Caco-2 (cell line): ENCODE measurements at regions not wholly inside any gene's neighbourhood (a gene's known extent, or its start where the extent isn't known, plus 50 kb on each side); places are given as distances from the start of the nearest gene placed in this dataset.

Experiments used
- BruUV-seq: library from RNA; stranded (reverse); fragments of 400-500 nt; replicated peaks from 2 replicates; lab custom pipeline; 2021; lab: Mats Ljungman, UMichigan
- CTCF ChIA-PET: fragments of 300-600 bp; sonication (Branson Sonifier 250); formaldehyde crosslinking; loops from one replicate; lab custom pipeline; 2022; ENCODE audit warnings: antibody characterized with exemption; lab: Charles Lee
- POLR2A ChIA-PET: fragments of 300-600 bp; sonication (Branson Sonifier 250); formaldehyde crosslinking; loops from one replicate; lab custom pipeline; 2022; ENCODE audit warnings: antibody characterized with exemption; lab: Charles Lee
- DNase-seq, 2 experiments: peaks; one replicate each; pipeline versions ENCODE4 v3.0.0 to v3.0.0-alpha.2; 2020 to 2022
- H3K27me3 ChIP-seq: replicated peaks from 2 replicates; pipeline ENCODE4 v1.6.0; 2011; ENCODE audit warnings: low read length; ENCODE audit not compliant: control insufficient read depth, insufficient read depth
- H3K36me3 ChIP-seq: 2 replicates; pipeline ENCODE4 v1.5.1; 2011; ENCODE audit warnings: low read length; ENCODE audit not compliant: control insufficient read depth, insufficient read depth
- H3K4me1 ChIP-seq: fragments of 250-450 bp; sonication (Bioruptor Pico); 2 replicates; pipeline ENCODE4 v1.5.1; 2020; ENCODE audit warnings: mild to moderate bottlenecking
- H3K4me3 ChIP-seq: 2 replicates; pipeline ENCODE4 v1.5.1; 2011; ENCODE audit warnings: low read depth, mild to moderate bottlenecking, control low read depth, low read length
- H3K9me3 ChIP-seq: fragments of 250-450 bp; sonication (Bioruptor Pico); 2 replicates; pipeline ENCODE4 v1.5.1; 2020; ENCODE audit warnings: mild to moderate bottlenecking, moderate library complexity
- H3K27ac Mint-ChIP-seq: one replicate; pipeline ENCODE4 v1.8.0; 2022; ENCODE audit warnings: mixed read lengths; ENCODE audit not compliant: unreplicated experiment
- H3K27me3 Mint-ChIP-seq: one replicate; pipeline ENCODE4 v1.8.0; 2022; ENCODE audit warnings: mixed read lengths; ENCODE audit not compliant: insufficient read depth, unreplicated experiment
- H3K36me3 Mint-ChIP-seq: one replicate; pipeline ENCODE4 v1.8.0; 2022; ENCODE audit warnings: mild to moderate bottlenecking, mixed read lengths; ENCODE audit not compliant: insufficient read depth, unreplicated experiment
- H3K4me1 Mint-ChIP-seq: one replicate; pipeline ENCODE4 v1.8.0; 2022; ENCODE audit warnings: low read depth, mixed read lengths; ENCODE audit not compliant: unreplicated experiment
- H3K4me3 Mint-ChIP-seq: one replicate; pipeline ENCODE4 v1.8.0; 2022; ENCODE audit warnings: mild to moderate bottlenecking, moderate library complexity, mixed read lengths; ENCODE audit not compliant: unreplicated experiment
- H3K9me3 Mint-ChIP-seq: one replicate; pipeline ENCODE4 v1.8.0; 2022; ENCODE audit warnings: mixed read lengths; ENCODE audit not compliant: unreplicated experiment
- CTCF ChIP-seq, 2 experiments: fragments of 200-600 bp in 1 of 2; IDR thresholded peaks; 1 replicate in 1 of 2; 2 replicates in 1 of 2; pipeline versions ENCODE4 v1.5.1 to v1.8.0; 2011 to 2022; ENCODE audit warnings: antibody characterized with exemption in 1 of 2, control low read depth in 1 of 2, inconsistent platforms in 1 of 2, low read depth in 1 of 2, low read length in 1 of 2, mild to moderate bottlenecking in 1 of 2, moderate library complexity in 1 of 2; ENCODE audit not compliant: insufficient read depth in 1 of 2, severe bottlenecking in 1 of 2, unreplicated experiment in 1 of 2
- intact Hi-C: fragments of 100-400 bp; cut with micrococcal nuclease; formaldehyde crosslinking; loops from one replicate; pipeline ENCODE4 v1.10.0; 2022; ENCODE audit not compliant: unreplicated experiment

GRCh38 chr1:239819756-239820250 is 271.9 kb upstream of the FMN2 start:
- no TSS peak for BruUV-seq
- H3K4me1 ChIP-seq, result peaks cover 12% of the 10 kb centered on the region
- no peak for DNase-seq
- TF ChIP-seq CTCF (IDR thresholded peaks at IDR 0.05; ENCODE audit: insufficient read depth in 1 of 2, low read depth in 1 of 2, low read length in 1 of 2, severe bottlenecking in 1 of 2, unreplicated experiment in 1 of 2), result no peak
- intact Hi-C loops, result loop anchor here (10.0 kb wide), 1 partner anchor 435 kb away; the partner anchor contains the start of gene CHRM3
- H3K27me3 ChIP-seq, result no peaks in the 10 kb centered on the region
- peaks cover 16% of the 10 kb centered on the region for H3K4me1 Mint-ChIP-seq
- peaks cover 7% of the 10 kb centered on the region for H3K36me3 Mint-ChIP-seq
- no peak overlapping the region for H3K27ac Mint-ChIP-seq
- no peaks in the 10 kb centered on the region for H3K9me3 Mint-ChIP-seq
- no peak overlapping the region for H3K4me3 Mint-ChIP-seq
- no peaks in the 10 kb centered on the region for H3K9me3 ChIP-seq
- no peaks in the 10 kb centered on the region for H3K36me3 ChIP-seq
- CTCF ChIA-PET, result no interaction called here
- POLR2A ChIA-PET, result no interaction called here
- H3K27me3 Mint-ChIP-seq, result no peaks in the 10 kb centered on the region
- no peak overlapping the region for H3K4me3 ChIP-seq

GRCh38 chr1:239823852-239824251 is 267.8 kb upstream of the FMN2 start:
- BruUV-seq, result no TSS peak

GRCh38 chr1:239826211-239826610 is 265.5 kb upstream of the FMN2 start:
- no peak overlapping the region for H3K27ac Mint-ChIP-seq
- no peak overlapping the region for H3K4me3 Mint-ChIP-seq
- H3K27me3 Mint-ChIP-seq, result peaks cover 2% of the 10 kb centered on the region
- intact Hi-C loops, result no loop called here
- H3K27me3 ChIP-seq, result no peaks in the 10 kb centered on the region
- no peaks in the 10 kb centered on the region for H3K36me3 Mint-ChIP-seq
- H3K36me3 ChIP-seq, result no peaks in the 10 kb centered on the region
- H3K4me1 Mint-ChIP-seq, result no peaks in the 10 kb centered on the region
- no TSS peak for BruUV-seq
- no peaks in the 10 kb centered on the region for H3K9me3 Mint-ChIP-seq
- no peak for TF ChIP-seq CTCF (IDR thresholded peaks at IDR 0.05; ENCODE audit: insufficient read depth in 1 of 2, low read depth in 1 of 2, low read length in 1 of 2, severe bottlenecking in 1 of 2, unreplicated experiment in 1 of 2)
- no peak overlapping the region for H3K4me3 ChIP-seq
- CTCF ChIA-PET, result no interaction called here
- H3K9me3 ChIP-seq, result no peaks in the 10 kb centered on the region
- no peak for DNase-seq
- H3K4me1 ChIP-seq, result no peaks in the 10 kb centered on the region
- POLR2A ChIA-PET, result no interaction called here

More at GRCh38 chr1:239823852-239824251, 267.8 kb upstream of the FMN2 start:
- no peak overlapping the region for H3K4me3 ChIP-seq
- no peaks in the 10 kb centered on the region for H3K36me3 Mint-ChIP-seq
- POLR2A ChIA-PET, result no interaction called here
- DNase-seq, result no peak
- H3K9me3 ChIP-seq, result no peaks in the 10 kb centered on the region
- no peaks in the 10 kb centered on the region for H3K4me1 Mint-ChIP-seq
- no peaks in the 10 kb centered on the region for H3K9me3 Mint-ChIP-seq
- H3K4me1 ChIP-seq, result no peaks in the 10 kb centered on the region
- no peaks in the 10 kb centered on the region for H3K36me3 ChIP-seq
- peaks cover 2% of the 10 kb centered on the region for H3K27me3 Mint-ChIP-seq
- intact Hi-C loops, result no loop called here
- H3K27ac Mint-ChIP-seq, result no peak overlapping the region
- TF ChIP-seq CTCF (IDR thresholded peaks at IDR 0.05; ENCODE audit: insufficient read depth in 1 of 2, low read depth in 1 of 2, low read length in 1 of 2, severe bottlenecking in 1 of 2, unreplicated experiment in 1 of 2), result no peak
- CTCF ChIA-PET, result no interaction called here
- H3K4me3 Mint-ChIP-seq, result no peak overlapping the region
- no peaks in the 10 kb centered on the region for H3K27me3 ChIP-seq
